ENCODE measurements at regions not wholly inside any gene's neighbourhood (a gene's known extent, or its start where the extent isn't known, plus 50 kb on each side); places are given as distances from the start of the nearest gene placed in this dataset.

- TF ChIP-seq HSF1 (IDR thresholded peaks at IDR 0.05; ENCODE audit: low read depth, low read length) = no peak
- TF ChIP-seq HDGF (IDR thresholded peaks at IDR 0.05) = no peak
- TF ChIP-seq CREB1 (IDR thresholded peaks at IDR 0.05; ENCODE audit: low read depth) = no peak
- TF ChIP-seq ZZZ3 (IDR thresholded peaks at IDR 0.05; ENCODE audit: control insufficient read depth, insufficient read length, low read depth) = no peak
- no peak for TF ChIP-seq ZNF687 (IDR thresholded peaks at IDR 0.05)
- no peak for TF ChIP-seq MAX (IDR thresholded peaks at IDR 0.05; ENCODE audit: low read depth, low read length)
- TF ChIP-seq POLR2AphosphoS5 (IDR thresholded peaks at IDR 0.05; ENCODE audit: low read length) = no peak
- no peak for TF ChIP-seq SMARCA5 (IDR thresholded peaks at IDR 0.05)
Observed at GRCh38 chr11:80960381-80961029, 1519.7 kb upstream of the TENM4 start.
